Dermis microvascular lymphatic vessel endothelial cell (primary cell): ENCODE measurements at regions not wholly inside any gene's neighbourhood (a gene's known extent, or its start where the extent isn't known, plus 50 kb on each side); places are given as distances from the start of the nearest gene placed in this dataset.

Experiments used
- DNase-seq, 2 donors: peaks; one replicate each; pipeline versions ENCODE4 v3.0.0 to v3.0.0-alpha.2; 2010; ENCODE audit warnings: low read depth in 2 of 2

- no peak for DNase-seq
Observed at GRCh38 chr6:21648475-21649050, 55.0 kb downstream of the SOX4 start.

GRCh38 chr6:21653323-21653722 is 59.8 kb downstream of the SOX4 start:
- DNase-seq, result no peak

GRCh38 chr6:21653905-21654304 is 60.4 kb downstream of the SOX4 start:
- DNase-seq, result no peak

- no peak for DNase-seq
Observed at GRCh38 chr6:21654361-21654760, 60.8 kb downstream of the SOX4 start.

GRCh38 chr6:21663966-21664313 is 70.4 kb downstream of the SOX4 start:
- DNase-seq, result no peak

GRCh38 chr6:21664314-21665109 is 71.0 kb downstream of the SOX4 start:
- DNase-seq, result peak in 1 of 2 donors; percentile 48

- peak in 1 of 2 donors; percentile 15 for DNase-seq
Observed at GRCh38 chr6:21665110-21665391, 71.5 kb downstream of the SOX4 start.

- peak in 1 of 2 donors; percentile 4 for DNase-seq
Observed at GRCh38 chr6:21665392-21666200, 72.0 kb downstream of the SOX4 start.

GRCh38 chr6:21666201-21666691 is 72.7 kb downstream of the SOX4 start:
- DNase-seq, result peak in 1 of 2 donors; percentile 46

GRCh38 chr6:21666853-21667681 is 73.5 kb downstream of the SOX4 start:
- DNase-seq, result peak in 1 of 2 donors; percentile 11

GRCh38 chr6:21668795-21669194 is 75.2 kb downstream of the SOX4 start:
- DNase-seq, result no peak

GRCh38 chr6:21676769-21677168 is 83.2 kb downstream of the SOX4 start:
- DNase-seq, result no peak

GRCh38 chr6:21678990-21679389 is 85.4 kb downstream of the SOX4 start:
- DNase-seq, result peak in 1 of 2 donors; percentile 62

- no peak for DNase-seq
Observed at GRCh38 chr6:21679761-21680265, 86.3 kb downstream of the SOX4 start.

- DNase-seq, result no peak
Observed at GRCh38 chr6:21680611-21681010, 87.1 kb downstream of the SOX4 start.

GRCh38 chr6:21690489-21690888 is 96.9 kb downstream of the SOX4 start:
- DNase-seq, result no peak

GRCh38 chr6:21691685-21692346 is 98.3 kb downstream of the SOX4 start:
- DNase-seq, result no peak

- no peak for DNase-seq
Observed at GRCh38 chr6:21692721-21693120, 99.2 kb downstream of the SOX4 start.

- no peak for DNase-seq
Observed at GRCh38 chr6:21694168-21694567, 100.6 kb downstream of the SOX4 start.

GRCh38 chr6:21707524-21708319 is 114.2 kb downstream of the SOX4 start:
- peak in 1 of 2 donors; percentile 50 for DNase-seq
